Adrenal gland (tissue), 5 donors: ENCODE measurements at regions not wholly inside any gene's neighbourhood (a gene's known extent, or its start where the extent isn't known, plus 50 kb on each side); places are given as distances from the start of the nearest gene placed in this dataset.

Experiments
- CTCF ChIP-seq, 6 experiments: fragments of 450-650 bp in 4 of 6; fragments of 200-600 bp in 2 of 6; sonication (generic) in 1 of 6; IDR thresholded peaks; 1 replicate in 5 of 6; 2 replicates in 1 of 6; pipeline versions ENCODE4 v1.5.1 to v1.8.0; 2016 to 2021; ENCODE audit warnings: antibody characterized with exemption in 6 of 6, mild to moderate bottlenecking in 2 of 6, moderate library complexity in 1 of 6
- POLR2A ChIP-seq, 2 donors: fragments of 450-650 bp; IDR thresholded peaks; one replicate each; pipeline ENCODE4 v1.6.1; 2017; ENCODE audit warnings: antibody characterized with exemption in 2 of 2, mild to moderate bottlenecking in 2 of 2, moderate library complexity in 1 of 2
- donor health status: DM: no; HTN: no; CAD: no.

DNA sequence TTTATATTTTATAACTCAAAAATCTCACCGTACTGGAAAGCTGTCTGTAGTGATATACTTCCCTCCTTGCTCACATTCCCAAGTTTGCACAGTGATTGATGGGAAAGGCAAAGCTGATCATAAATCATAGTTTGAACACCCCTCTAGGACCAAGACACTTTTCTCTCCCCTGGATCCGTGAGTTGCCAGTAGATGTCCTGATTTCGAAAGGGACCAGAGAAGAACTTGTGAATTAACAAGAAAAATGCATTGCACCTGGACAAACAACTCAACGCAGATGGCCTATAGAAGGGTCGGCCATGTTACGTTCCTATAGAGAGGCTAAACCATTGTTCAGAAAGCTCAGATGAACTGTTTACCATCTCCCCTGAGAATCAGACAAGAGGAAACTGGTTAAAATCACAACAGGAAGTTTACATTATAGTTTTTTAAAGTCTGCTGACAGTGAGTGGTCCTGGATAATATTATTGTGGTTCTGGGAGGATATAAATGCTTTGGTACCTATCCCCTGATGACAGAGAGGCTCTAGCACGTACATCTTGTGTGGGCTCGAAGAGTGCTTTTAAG, 124.0 kb upstream of the SLC45A1 start:
- no peak for TF ChIP-seq CTCF (IDR thresholded peaks at IDR 0.05)
- TF ChIP-seq POLR2A (IDR thresholded peaks at IDR 0.05) = no peak
